ENCODE measurements at regions not wholly inside any gene's neighbourhood (a gene's known extent, or its start where the extent isn't known, plus 50 kb on each side); places are given as distances from the start of the nearest gene placed in this dataset.
A peak's percentile ranks its signal among the peaks of the same experiment; 100 is the strongest.

- Mint-ChIP-seq H3K36me3 (ENCODE audit: low read depth, unreplicated experiment) (no peaks in the 10 kb centered on the region), H3K4me1 (ENCODE audit: low read depth, unreplicated experiment) (peaks cover 5% of the 10 kb centered on the region), H3K9me3 (ENCODE audit: unreplicated experiment) (peaks cover 3% of the 10 kb centered on the region), H3K4me3 (ENCODE audit: unreplicated experiment) (no peak overlapping the region), H3K27ac (ENCODE audit: unreplicated experiment) (peak overlapping the region; percentile 42), H3K27me3 (ENCODE audit: low read depth, unreplicated experiment) (peaks cover 3% of the 10 kb centered on the region)
- H4K20me1 ChIP-seq (ENCODE audit: insufficient read depth, low read length) = no peaks in the 10 kb centered on the region
- H3K9ac ChIP-seq (ENCODE audit: low read length) = no peak overlapping the region
- DNase-seq (ENCODE audit: low read depth) (no peak), FAIRE-seq (no peak)
- H3K36me3 ChIP-seq (ENCODE audit: insufficient read depth, low read length) = no peaks in the 10 kb centered on the region
- TF ChIP-seq, protein P1, sequence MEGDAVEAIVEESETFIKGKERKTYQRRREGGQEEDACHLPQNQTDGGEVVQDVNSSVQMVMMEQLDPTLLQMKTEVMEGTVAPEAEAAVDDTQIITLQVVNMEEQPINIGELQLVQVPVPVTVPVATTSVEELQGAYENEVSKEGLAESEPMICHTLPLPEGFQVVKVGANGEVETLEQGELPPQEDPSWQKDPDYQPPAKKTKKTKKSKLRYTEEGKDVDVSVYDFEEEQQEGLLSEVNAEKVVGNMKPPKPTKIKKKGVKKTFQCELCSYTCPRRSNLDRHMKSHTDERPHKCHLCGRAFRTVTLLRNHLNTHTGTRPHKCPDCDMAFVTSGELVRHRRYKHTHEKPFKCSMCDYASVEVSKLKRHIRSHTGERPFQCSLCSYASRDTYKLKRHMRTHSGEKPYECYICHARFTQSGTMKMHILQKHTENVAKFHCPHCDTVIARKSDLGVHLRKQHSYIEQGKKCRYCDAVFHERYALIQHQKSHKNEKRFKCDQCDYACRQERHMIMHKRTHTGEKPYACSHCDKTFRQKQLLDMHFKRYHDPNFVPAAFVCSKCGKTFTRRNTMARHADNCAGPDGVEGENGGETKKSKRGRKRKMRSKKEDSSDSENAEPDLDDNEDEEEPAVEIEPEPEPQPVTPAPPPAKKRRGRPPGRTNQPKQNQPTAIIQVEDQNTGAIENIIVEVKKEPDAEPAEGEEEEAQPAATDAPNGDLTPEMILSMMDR (IDR thresholded peaks at IDR 0.05; ENCODE audit: insufficient read depth, low read depth, low read length) = no peak
- TF ChIP-seq EZH2 (IDR thresholded peaks at IDR 0.05; ENCODE audit: insufficient read depth, low read length) = no peak
- no peak overlapping the region for H3K4me3 ChIP-seq (ENCODE audit: insufficient read depth, low read depth, low read length)
- H2AFZ ChIP-seq (ENCODE audit: low read depth, low read length) = no peak overlapping the region
- no peak overlapping the region for H3K4me2 ChIP-seq (ENCODE audit: low read length)
- H3K27me3 ChIP-seq (ENCODE audit: insufficient read depth, low read length) = no peaks in the 10 kb centered on the region
- H3K4me1 ChIP-seq (ENCODE audit: insufficient read depth, low read length) = no peaks in the 10 kb centered on the region
- no peak overlapping the region for H3K27ac ChIP-seq (ENCODE audit: low read depth, low read length)
- no peaks in the 10 kb centered on the region for H3K9me3 ChIP-seq (ENCODE audit: insufficient read depth, low read depth, low read length)
- H3K79me2 ChIP-seq (ENCODE audit: insufficient read depth, low read length) = no peaks in the 10 kb centered on the region
These were observed 98.7 kb upstream of the SLC28A3 start for GRCh38 chr9:84439250-84439649.

DNA sequence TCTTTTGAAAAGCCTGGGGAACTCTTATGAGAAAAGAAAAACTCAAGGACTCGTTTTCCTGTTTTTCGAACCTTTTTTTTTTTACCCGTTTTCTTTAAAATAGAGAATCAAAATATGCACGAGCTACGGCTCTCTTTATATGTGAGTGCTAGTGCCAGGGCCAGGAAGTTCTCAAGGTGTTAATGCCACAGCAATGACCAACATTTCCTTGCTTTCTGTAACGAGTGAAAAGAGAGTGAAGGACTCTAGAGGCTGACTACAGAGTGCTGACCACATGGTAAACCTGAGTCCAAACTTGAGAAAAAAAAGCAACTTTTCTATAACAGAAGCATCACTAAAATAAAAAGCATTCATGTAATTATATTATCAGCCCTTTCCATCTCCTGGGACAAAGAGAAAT is 102.2 kb upstream of the SLC28A3 start:
- H3K4me1 ChIP-seq (ENCODE audit: insufficient read depth, low read length) = no peaks in the 10 kb centered on the region
- no peak overlapping the region for H3K27ac ChIP-seq (ENCODE audit: low read depth, low read length)
- TF ChIP-seq EZH2 (IDR thresholded peaks at IDR 0.05; ENCODE audit: insufficient read depth, low read length) = no peak
- TF ChIP-seq, protein P1 (IDR thresholded peaks at IDR 0.05; ENCODE audit: insufficient read depth, low read depth, low read length) = no peak
- no peaks in the 10 kb centered on the region for H3K79me2 ChIP-seq (ENCODE audit: insufficient read depth, low read length)
- Mint-ChIP-seq H3K9me3 (ENCODE audit: unreplicated experiment) (no peaks in the 10 kb centered on the region), H3K4me3 (ENCODE audit: unreplicated experiment) (no peak overlapping the region), H3K27me3 (ENCODE audit: low read depth, unreplicated experiment) (peaks cover 2% of the 10 kb centered on the region), H3K4me1 (ENCODE audit: low read depth, unreplicated experiment) (peaks cover 5% of the 10 kb centered on the region), H3K27ac (ENCODE audit: unreplicated experiment) (no peak overlapping the region), H3K36me3 (ENCODE audit: low read depth, unreplicated experiment) (no peaks in the 10 kb centered on the region)
- H3K27me3 ChIP-seq (ENCODE audit: insufficient read depth, low read length) = no peaks in the 10 kb centered on the region
- DNase-seq (ENCODE audit: low read depth) (no peak), FAIRE-seq (no peak)
- H4K20me1 ChIP-seq (ENCODE audit: insufficient read depth, low read length) = no peaks in the 10 kb centered on the region
- H3K36me3 ChIP-seq (ENCODE audit: insufficient read depth, low read length) = no peaks in the 10 kb centered on the region
- H3K4me2 ChIP-seq (ENCODE audit: low read length) = no peak overlapping the region
- no peaks in the 10 kb centered on the region for H3K9me3 ChIP-seq (ENCODE audit: insufficient read depth, low read depth, low read length)
- H2AFZ ChIP-seq (ENCODE audit: low read depth, low read length) = no peak overlapping the region
- no peak overlapping the region for H3K4me3 ChIP-seq (ENCODE audit: insufficient read depth, low read depth, low read length)
- H3K9ac ChIP-seq (ENCODE audit: low read length) = no peak overlapping the region

DNA sequence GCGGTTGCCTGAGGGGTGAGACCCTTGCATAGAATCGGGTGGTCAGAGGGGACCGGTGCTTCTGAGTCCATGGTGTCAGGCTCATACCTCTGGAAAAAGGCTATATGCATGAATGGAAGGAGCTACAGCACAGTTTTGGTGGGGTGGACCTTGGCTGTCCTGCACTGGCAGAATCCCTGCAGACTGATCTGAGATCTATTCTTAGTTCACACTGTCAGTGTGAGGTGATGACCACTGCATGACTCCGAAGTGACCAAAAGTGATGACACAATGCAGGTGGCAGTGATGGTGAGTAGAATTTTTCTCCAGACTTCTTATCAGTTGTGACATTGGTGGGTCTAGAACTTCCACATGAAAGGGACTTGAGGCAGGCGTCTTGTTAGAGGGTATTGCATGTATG is 105.2 kb upstream of the SLC28A3 start:
- Mint-ChIP-seq H3K4me3 (ENCODE audit: unreplicated experiment) (no peak overlapping the region), H3K27me3 (ENCODE audit: low read depth, unreplicated experiment) (peaks cover 7% of the 10 kb centered on the region), H3K27ac (ENCODE audit: unreplicated experiment) (no peak overlapping the region), H3K9me3 (ENCODE audit: unreplicated experiment) (no peaks in the 10 kb centered on the region), H3K4me1 (ENCODE audit: low read depth, unreplicated experiment) (no peaks in the 10 kb centered on the region), H3K36me3 (ENCODE audit: low read depth, unreplicated experiment) (no peaks in the 10 kb centered on the region)
- Histone ChIP-seq H3K79me2 (ENCODE audit: insufficient read depth, low read length) (no peaks in the 10 kb centered on the region), H3K4me3 (ENCODE audit: insufficient read depth, low read depth, low read length) (no peak overlapping the region), H2AFZ (ENCODE audit: low read depth, low read length) (no peak overlapping the region), H3K36me3 (ENCODE audit: insufficient read depth, low read length) (no peaks in the 10 kb centered on the region), H3K4me2 (ENCODE audit: low read length) (no peak overlapping the region), H4K20me1 (ENCODE audit: insufficient read depth, low read length) (no peaks in the 10 kb centered on the region), H3K4me1 (ENCODE audit: insufficient read depth, low read length) (no peaks in the 10 kb centered on the region), H3K9me3 (ENCODE audit: insufficient read depth, low read depth, low read length) (no peaks in the 10 kb centered on the region), H3K27ac (ENCODE audit: low read depth, low read length) (no peak overlapping the region), H3K9ac (ENCODE audit: low read length) (no peak overlapping the region), H3K27me3 (ENCODE audit: insufficient read depth, low read length) (no peaks in the 10 kb centered on the region)
- DNase-seq (ENCODE audit: low read depth) = no peak
- TF ChIP-seq EZH2 (IDR thresholded peaks at IDR 0.05; ENCODE audit: insufficient read depth, low read length) = no peak
- TF ChIP-seq, protein P1 (IDR thresholded peaks at IDR 0.05; ENCODE audit: insufficient read depth, low read depth, low read length) = no peak
- no peak for FAIRE-seq
